Mesendoderm (in vitro differentiated cells): ENCODE measurements at regions not wholly inside any gene's neighbourhood (a gene's known extent, or its start where the extent isn't known, plus 50 kb on each side); places are given as distances from the start of the nearest gene placed in this dataset.

Experiments
- DNase-seq: peaks from one replicate; pipeline ENCODE4 v3.0.0; 2013
- H2AK5ac ChIP-seq: 2 replicates; pipeline ENCODE4 v1.6.1; 2013; ENCODE audit warnings: low read length, inconsistent platforms
- H2BK120ac ChIP-seq: 2 replicates; pipeline ENCODE4 v1.6.1; 2013; ENCODE audit warnings: low read depth, mild to moderate bottlenecking, low read length, moderate library complexity, mixed read lengths
- H2BK15ac ChIP-seq: replicated peaks from 2 replicates; pipeline ENCODE4 v1.6.1; 2013; ENCODE audit warnings: low read depth, mild to moderate bottlenecking, moderate library complexity
- H2BK5ac ChIP-seq: 2 replicates; pipeline ENCODE4 v1.6.1; 2013; ENCODE audit warnings: low read length, inconsistent platforms
- H3K18ac ChIP-seq: 2 replicates; pipeline ENCODE4 v1.6.1; 2013; ENCODE audit warnings: mild to moderate bottlenecking, low read length, mixed read lengths
- H3K23ac ChIP-seq: one replicate; pipeline ENCODE4 v1.6.1; 2013; ENCODE audit warnings: low read length
- H3K27ac ChIP-seq: 2 replicates; pipeline ENCODE4 v1.5.1; 2013; ENCODE audit warnings: low read depth, mild to moderate bottlenecking, inconsistent platforms, low read length, moderate library complexity
- H3K27me3 ChIP-seq: 2 replicates; pipeline ENCODE4 v1.6.1; 2013; ENCODE audit warnings: low read length, control low read depth, mild to moderate bottlenecking, inconsistent platforms; ENCODE audit not compliant: insufficient read depth, poor library complexity
- H3K36me3 ChIP-seq: 2 replicates; pipeline ENCODE4 v1.6.1; 2013; ENCODE audit warnings: low read length, inconsistent platforms; ENCODE audit not compliant: control insufficient read depth, insufficient read depth
- H3K4ac ChIP-seq: one replicate; pipeline ENCODE4 v1.6.1; 2013; ENCODE audit warnings: low read depth, mild to moderate bottlenecking, low read length, moderate library complexity
- H3K4me1 ChIP-seq: 2 replicates; pipeline ENCODE4 v1.6.1; 2013; ENCODE audit warnings: low read depth, low read length, inconsistent platforms; ENCODE audit not compliant: control insufficient read depth
- H3K4me2 ChIP-seq: 2 replicates; pipeline ENCODE4 v1.6.1; 2013; ENCODE audit warnings: low read length
- H3K4me3 ChIP-seq: 2 replicates; pipeline ENCODE4 v1.5.1; 2013; ENCODE audit warnings: mild to moderate bottlenecking, low read length
- H3K56ac ChIP-seq: one replicate; pipeline ENCODE4 v1.6.1; 2013; ENCODE audit warnings: low read length
- H3K79me1 ChIP-seq: 2 replicates; pipeline ENCODE4 v1.6.1; 2013; ENCODE audit warnings: low read length, inconsistent platforms
- H3K79me2 ChIP-seq: 2 replicates; pipeline ENCODE4 v1.6.1; 2013; ENCODE audit warnings: mild to moderate bottlenecking, low read length; ENCODE audit not compliant: control insufficient read depth, insufficient read depth
- H3K9ac ChIP-seq: 2 replicates; pipeline ENCODE4 v1.6.1; 2013; ENCODE audit warnings: low read length, inconsistent platforms
- H4K5ac ChIP-seq: one replicate; pipeline ENCODE4 v1.6.1; 2013; ENCODE audit warnings: low read length
- H4K8ac ChIP-seq: one replicate; pipeline ENCODE4 v1.6.1; 2013; ENCODE audit warnings: low read depth, mild to moderate bottlenecking, control low read depth, low read length, moderate library complexity
- WGBS: extraction: QIAGEN DNeasy Blood & Tissue Kit; methylation state at CpG from one replicate; pipeline ENCODE4 v1.1.7; 2013; ENCODE audit warnings: low lambda C conversion rate, missing lambda C conversion rate; ENCODE audit not compliant: insufficient coverage; ENCODE audit errors: extremely low coverage; 5-methylcytosine and 5-hydroxymethylcytosine counted together

GRCh38 chr15:81937189-81937588 lies 108.6 kb downstream of the MEX3B start:
- Histone ChIP-seq H3K36me3 (no peaks in the 10 kb centered on the region), H3K4me3 (no peak overlapping the region), H3K4me1 (peaks cover 2% of the 10 kb centered on the region), H3K27me3 (no peaks in the 10 kb centered on the region), H4K8ac (no peak overlapping the region), H3K4me2 (no peak overlapping the region), H3K4ac (no peak overlapping the region), H2BK120ac (no peak overlapping the region), H4K5ac (no peak overlapping the region), H3K23ac (no peak overlapping the region), H2BK5ac (no peak overlapping the region), H3K79me1 (no peaks in the 10 kb centered on the region), H2BK15ac (no peak overlapping the region), H3K18ac (no peak overlapping the region), H3K56ac (no peak overlapping the region), H3K9ac (no peak overlapping the region), H2AK5ac (no peak overlapping the region), H3K79me2 (no peaks in the 10 kb centered on the region), H3K27ac (no peak overlapping the region)
- no peak for DNase-seq
- no CpG with 5 or more reads among the region's 4 CpGs for WGBS

- H3K4ac ChIP-seq: no peak overlapping the region
- no peak overlapping the region for H3K18ac ChIP-seq
- peak overlapping the region; percentile 39 for H2BK5ac ChIP-seq
- H3K9ac ChIP-seq: no peak overlapping the region
- H3K4me3 ChIP-seq: no peak overlapping the region
- no peak overlapping the region for H2BK120ac ChIP-seq
- no peak overlapping the region for H3K56ac ChIP-seq
- peak; percentile 61 for DNase-seq
- no peak overlapping the region for H4K8ac ChIP-seq
- peaks cover 4% of the 10 kb centered on the region for H3K4me1 ChIP-seq
- no peak overlapping the region for H3K23ac ChIP-seq
- H4K5ac ChIP-seq: no peak overlapping the region
- WGBS: no CpG with 5 or more reads among the region's 11 CpGs
- no peak overlapping the region for H3K27ac ChIP-seq
- no peak overlapping the region for H2AK5ac ChIP-seq
- no peak overlapping the region for H2BK15ac ChIP-seq
- H3K79me1 ChIP-seq: no peaks in the 10 kb centered on the region
- H3K27me3 ChIP-seq: no peaks in the 10 kb centered on the region
- H3K36me3 ChIP-seq: no peaks in the 10 kb centered on the region
- H3K79me2 ChIP-seq: no peaks in the 10 kb centered on the region
- no peak overlapping the region for H3K4me2 ChIP-seq
Observed at GRCh38 chr15:81930582-81931369, 115.0 kb downstream of the MEX3B start.

- Histone ChIP-seq H4K5ac (no peak overlapping the region), H4K8ac (no peak overlapping the region), H2BK120ac (no peak overlapping the region), H2BK5ac (no peak overlapping the region), H3K23ac (no peak overlapping the region), H3K79me2 (no peaks in the 10 kb centered on the region), H2BK15ac (no peak overlapping the region), H3K56ac (no peak overlapping the region), H3K4me2 (no peak overlapping the region), H3K4me3 (no peak overlapping the region), H3K27ac (no peak overlapping the region), H3K9ac (no peak overlapping the region), H3K18ac (no peak overlapping the region), H3K4me1 (peaks cover 4% of the 10 kb centered on the region), H2AK5ac (no peak overlapping the region), H3K79me1 (no peaks in the 10 kb centered on the region), H3K36me3 (no peaks in the 10 kb centered on the region), H3K4ac (no peak overlapping the region), H3K27me3 (no peaks in the 10 kb centered on the region)
- WGBS: no CpG with 5 or more reads among the region's 3 CpGs
- DNase-seq: no peak
Observed at GRCh38 chr15:81929557-81929956, 116.3 kb downstream of the MEX3B start.

- Histone ChIP-seq H3K4ac (no peak overlapping the region), H3K18ac (no peak overlapping the region), H3K27me3 (no peaks in the 10 kb centered on the region), H3K4me1 (peaks cover 4% of the 10 kb centered on the region), H3K9ac (no peak overlapping the region), H3K56ac (no peak overlapping the region), H2BK15ac (no peak overlapping the region), H3K4me3 (no peak overlapping the region), H3K4me2 (no peak overlapping the region), H3K23ac (no peak overlapping the region), H3K27ac (no peak overlapping the region), H4K5ac (no peak overlapping the region), H4K8ac (no peak overlapping the region), H3K79me1 (no peaks in the 10 kb centered on the region), H2BK120ac (no peak overlapping the region), H2AK5ac (no peak overlapping the region), H2BK5ac (no peak overlapping the region), H3K36me3 (no peaks in the 10 kb centered on the region), H3K79me2 (no peaks in the 10 kb centered on the region)
- no peak for DNase-seq
- no CpG with 5 or more reads among the region's 6 CpGs for WGBS
Observed at GRCh38 chr15:81926981-81927380, 118.8 kb downstream of the MEX3B start.

GRCh38 chr15:81924729-81925128 lies 121.1 kb downstream of the MEX3B start:
- Histone ChIP-seq H3K9ac (no peak overlapping the region), H3K79me1 (no peaks in the 10 kb centered on the region), H3K79me2 (no peaks in the 10 kb centered on the region), H3K36me3 (no peaks in the 10 kb centered on the region), H2BK120ac (no peak overlapping the region), H3K56ac (no peak overlapping the region), H3K27ac (no peak overlapping the region), H3K27me3 (no peaks in the 10 kb centered on the region), H4K5ac (no peak overlapping the region), H3K4me2 (no peak overlapping the region), H3K4ac (no peak overlapping the region), H3K23ac (no peak overlapping the region), H4K8ac (no peak overlapping the region), H3K4me3 (no peak overlapping the region), H2AK5ac (no peak overlapping the region), H3K4me1 (no peaks in the 10 kb centered on the region), H3K18ac (no peak overlapping the region), H2BK15ac (no peak overlapping the region), H2BK5ac (no peak overlapping the region)
- DNase-seq: no peak
- no CpG with 5 or more reads among the region's 4 CpGs for WGBS
